ENCODE measurements at regions not wholly inside any gene's neighbourhood (a gene's known extent, or its start where the extent isn't known, plus 50 kb on each side); places are given as distances from the start of the nearest gene placed in this dataset.

DNA sequence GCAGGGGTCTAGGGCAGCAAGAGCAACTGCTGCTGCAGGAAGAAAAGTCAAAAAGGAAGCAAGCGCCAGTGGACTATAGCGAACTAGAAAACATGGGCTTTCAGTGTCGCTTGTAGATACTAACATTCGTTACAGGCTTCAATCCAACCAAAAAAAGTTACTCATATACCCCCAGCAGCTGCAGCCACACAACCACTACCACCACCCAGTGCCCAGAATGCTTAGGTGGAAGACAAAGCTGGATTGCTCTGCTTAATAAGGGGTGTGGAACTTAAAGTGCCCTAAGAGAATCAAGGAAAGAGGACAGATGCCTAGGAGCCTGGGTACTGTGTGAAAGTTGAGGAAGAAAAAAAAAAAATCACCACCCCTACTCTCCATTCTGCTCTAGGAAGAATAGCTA, 203.6 kb downstream of the ELAVL2 start:
- TF ChIP-seq, protein P1, sequence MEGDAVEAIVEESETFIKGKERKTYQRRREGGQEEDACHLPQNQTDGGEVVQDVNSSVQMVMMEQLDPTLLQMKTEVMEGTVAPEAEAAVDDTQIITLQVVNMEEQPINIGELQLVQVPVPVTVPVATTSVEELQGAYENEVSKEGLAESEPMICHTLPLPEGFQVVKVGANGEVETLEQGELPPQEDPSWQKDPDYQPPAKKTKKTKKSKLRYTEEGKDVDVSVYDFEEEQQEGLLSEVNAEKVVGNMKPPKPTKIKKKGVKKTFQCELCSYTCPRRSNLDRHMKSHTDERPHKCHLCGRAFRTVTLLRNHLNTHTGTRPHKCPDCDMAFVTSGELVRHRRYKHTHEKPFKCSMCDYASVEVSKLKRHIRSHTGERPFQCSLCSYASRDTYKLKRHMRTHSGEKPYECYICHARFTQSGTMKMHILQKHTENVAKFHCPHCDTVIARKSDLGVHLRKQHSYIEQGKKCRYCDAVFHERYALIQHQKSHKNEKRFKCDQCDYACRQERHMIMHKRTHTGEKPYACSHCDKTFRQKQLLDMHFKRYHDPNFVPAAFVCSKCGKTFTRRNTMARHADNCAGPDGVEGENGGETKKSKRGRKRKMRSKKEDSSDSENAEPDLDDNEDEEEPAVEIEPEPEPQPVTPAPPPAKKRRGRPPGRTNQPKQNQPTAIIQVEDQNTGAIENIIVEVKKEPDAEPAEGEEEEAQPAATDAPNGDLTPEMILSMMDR (IDR thresholded peaks at IDR 0.05; ENCODE audit: insufficient read depth, low read depth, low read length), result no peak
- ChIA-PET POLR2A (no interaction called here), CTCF (no interaction called here)
- no peak overlapping the region for H3K4me3 ChIP-seq (ENCODE audit: low read depth, low read length)
- H3K36me3 ChIP-seq (ENCODE audit: control insufficient read depth, insufficient read depth, low read length), result no peaks in the 10 kb centered on the region
- H3K27me3 ChIP-seq (ENCODE audit: control insufficient read depth, insufficient read depth, low read length), result no peaks in the 10 kb centered on the region
- DNase-seq (ENCODE audit: low read depth), result no peak

DNA sequence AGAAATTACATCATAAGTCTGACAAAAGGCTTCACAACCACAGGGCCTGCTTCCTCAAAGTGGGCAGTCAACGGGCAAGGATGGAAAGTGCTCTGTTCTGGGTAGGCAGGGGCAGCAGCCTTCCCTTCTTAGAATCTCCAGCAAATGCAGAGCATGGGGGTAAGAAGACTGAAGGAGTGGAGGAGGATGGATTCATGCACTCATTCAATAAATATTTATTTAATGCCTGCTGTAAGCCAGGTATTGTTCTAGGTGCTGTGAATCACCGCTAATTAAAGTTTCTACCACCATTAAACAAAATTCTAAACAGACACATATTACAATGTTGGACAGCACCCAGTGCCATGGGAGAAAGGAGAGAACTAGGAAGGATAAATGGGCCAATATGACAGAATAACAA, 195.6 kb downstream of the ELAVL2 start:
- DNase-seq (ENCODE audit: low read depth), result no peak
- TF ChIP-seq, protein P1 (IDR thresholded peaks at IDR 0.05; ENCODE audit: insufficient read depth, low read depth, low read length), result no peak
- POLR2A ChIA-PET, result no interaction called here
- H3K27me3 ChIP-seq (ENCODE audit: control insufficient read depth, insufficient read depth, low read length), result no peaks in the 10 kb centered on the region
- CTCF ChIA-PET, result no interaction called here
- no peaks in the 10 kb centered on the region for H3K36me3 ChIP-seq (ENCODE audit: control insufficient read depth, insufficient read depth, low read length)
- H3K4me3 ChIP-seq (ENCODE audit: low read depth, low read length), result no peak overlapping the region

DNA sequence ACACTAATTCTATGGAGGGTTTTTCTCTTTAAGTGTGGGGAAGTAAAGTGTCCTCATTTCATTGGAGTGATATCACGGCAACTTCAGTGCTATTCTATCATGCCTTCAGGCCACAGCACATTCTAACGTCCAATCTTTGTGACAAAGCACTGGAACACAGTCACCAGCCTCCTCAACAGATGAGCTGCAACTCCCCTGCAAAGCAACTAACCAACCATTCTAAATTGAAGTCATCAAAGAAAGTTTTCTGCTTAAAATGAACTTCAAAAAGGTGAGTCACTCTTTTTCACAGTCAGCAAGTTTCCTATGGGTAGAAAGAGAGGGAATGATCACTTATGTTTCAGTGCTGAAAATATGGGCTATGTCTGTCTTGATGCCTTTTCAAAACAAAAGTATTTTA, 190.8 kb downstream of the ELAVL2 start:
- ChIA-PET POLR2A (no interaction called here), CTCF (no interaction called here)
- no peak for DNase-seq (ENCODE audit: low read depth)
- no peaks in the 10 kb centered on the region for H3K36me3 ChIP-seq (ENCODE audit: control insufficient read depth, insufficient read depth, low read length)
- H3K27me3 ChIP-seq (ENCODE audit: control insufficient read depth, insufficient read depth, low read length), result no peaks in the 10 kb centered on the region
- TF ChIP-seq, protein P1 (IDR thresholded peaks at IDR 0.05; ENCODE audit: insufficient read depth, low read depth, low read length), result no peak
- H3K4me3 ChIP-seq (ENCODE audit: low read depth, low read length), result no peak overlapping the region

DNA sequence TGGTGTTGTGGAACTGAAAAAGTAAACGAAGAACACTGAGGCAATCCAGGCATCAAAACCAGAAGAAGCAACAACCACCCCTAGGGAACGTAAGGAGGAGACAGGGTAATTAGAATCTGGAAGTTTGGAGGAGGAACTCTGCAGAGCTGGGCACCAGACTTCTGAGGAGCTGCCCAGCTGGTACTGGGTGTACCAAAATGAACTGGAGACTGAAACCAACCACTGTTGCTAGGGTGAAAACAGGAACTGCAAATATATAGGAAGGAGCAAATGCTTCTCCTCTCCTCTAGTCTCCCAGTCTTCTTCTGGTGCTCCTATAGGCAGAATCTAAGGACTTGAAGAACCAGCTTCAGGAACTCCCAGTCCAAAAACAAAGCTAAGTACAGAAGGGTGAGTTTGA, 189.8 kb downstream of the ELAVL2 start:
- TF ChIP-seq, protein P1 (IDR thresholded peaks at IDR 0.05; ENCODE audit: insufficient read depth, low read depth, low read length), result no peak
- Histone ChIP-seq H3K36me3 (ENCODE audit: control insufficient read depth, insufficient read depth, low read length) (no peaks in the 10 kb centered on the region), H3K27me3 (ENCODE audit: control insufficient read depth, insufficient read depth, low read length) (no peaks in the 10 kb centered on the region), H3K4me3 (ENCODE audit: low read depth, low read length) (no peak overlapping the region)
- ChIA-PET CTCF (no interaction called here), POLR2A (no interaction called here)
- DNase-seq (ENCODE audit: low read depth), result no peak

DNA sequence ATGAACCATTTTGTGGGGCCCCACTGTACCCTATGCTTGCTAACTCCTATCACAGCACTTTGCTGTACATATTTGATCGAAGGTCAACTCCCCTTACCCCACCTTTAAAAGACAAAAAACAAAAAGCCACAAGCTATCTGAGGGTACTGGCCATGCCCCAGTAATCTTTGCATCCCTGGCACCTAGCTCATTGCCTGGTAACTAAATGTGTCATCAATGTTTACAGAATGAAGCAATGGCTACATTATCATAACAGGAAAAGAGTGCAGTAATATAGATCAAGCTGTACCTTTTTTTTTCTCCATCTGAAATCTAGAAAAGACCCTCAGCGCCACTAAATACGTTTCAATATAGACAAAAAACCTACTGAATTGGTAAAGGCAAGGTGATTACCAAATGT, 188.0 kb downstream of the ELAVL2 start:
- CTCF ChIA-PET, result no interaction called here

More for the DNA sequence above, 188.0 kb downstream of the ELAVL2 start:
- no peak overlapping the region for H3K4me3 ChIP-seq (ENCODE audit: low read depth, low read length)
- POLR2A ChIA-PET, result no interaction called here
- DNase-seq (ENCODE audit: low read depth), result no peak
- TF ChIP-seq, protein P1 (IDR thresholded peaks at IDR 0.05; ENCODE audit: insufficient read depth, low read depth, low read length), result no peak
- no peaks in the 10 kb centered on the region for H3K27me3 ChIP-seq (ENCODE audit: control insufficient read depth, insufficient read depth, low read length)
- H3K36me3 ChIP-seq (ENCODE audit: control insufficient read depth, insufficient read depth, low read length), result no peaks in the 10 kb centered on the region
